IMR-90 (cell line): ENCODE measurements at regions not wholly inside any gene's neighbourhood (a gene's known extent, or its start where the extent isn't known, plus 50 kb on each side); places are given as distances from the start of the nearest gene placed in this dataset.

Experiments used
- ATAC-seq: fragments of 200-7000 bp; cut with Tn5 transposase; 2 replicates; pipeline ENCODE4 v1.9.1; 2020; ENCODE audit warnings: low read depth, mild to moderate bottlenecking, moderate library complexity
- BruUV-seq: library from RNA; stranded (reverse); fragments of 400-500 nt; replicated peaks from 2 replicates; lab custom pipeline; 2021; lab: Mats Ljungman, UMichigan
- CTCF ChIA-PET: fragments of 300-600 bp; formaldehyde crosslinking; extraction: SDS; loops from one replicate; lab custom pipeline; 2021; ENCODE audit warnings: antibody characterized with exemption; lab: Yijun Ruan, JAX
- POLR2A ChIA-PET: fragments of 300-600 bp; sonication (Branson Sonifier 250); formaldehyde crosslinking; loops from one replicate; lab custom pipeline; 2022; ENCODE audit warnings: antibody characterized with exemption; ENCODE audit not compliant: unreplicated experiment; lab: Charles Lee
- DNase-seq: peaks from one replicate; pipeline ENCODE4 v3.0.0; 2013
- H2AFZ ChIP-seq: replicated peaks from 2 replicates; pipeline ENCODE3; 2013; ENCODE audit warnings: low read length, mild to moderate bottlenecking; ENCODE audit not compliant: poor library complexity
- H2AK5ac ChIP-seq: 2 replicates; pipeline ENCODE4 v1.6.1; 2013; ENCODE audit warnings: low read depth, low read length, inconsistent platforms
- H2AK9ac ChIP-seq: replicated peaks from 2 replicates; pipeline ENCODE3; 2013; ENCODE audit warnings: mild to moderate bottlenecking, low read depth, low read length, moderate library complexity; ENCODE audit not compliant: poor library complexity
- H2BK120ac ChIP-seq: 2 replicates; pipeline ENCODE4 v1.6.1; 2013; ENCODE audit warnings: low read depth, low read length, inconsistent platforms
- H2BK15ac ChIP-seq: 3 replicates; pipeline ENCODE4 v1.6.1; 2013; ENCODE audit warnings: low read depth, low read length, inconsistent platforms
- H2BK20ac ChIP-seq: 2 replicates; pipeline ENCODE4 v1.6.1; 2013; ENCODE audit warnings: low read depth, mild to moderate bottlenecking, inconsistent platforms, low read length, moderate library complexity
- H2BK5ac ChIP-seq: 2 replicates; pipeline ENCODE4 v1.6.1; 2013; ENCODE audit warnings: mild to moderate bottlenecking, low read depth, low read length, inconsistent platforms; ENCODE audit not compliant: poor library complexity, severe bottlenecking
- H3K14ac ChIP-seq: replicated peaks from 2 replicates; pipeline ENCODE4 v1.6.1; 2013; ENCODE audit warnings: low read depth, low read length, inconsistent platforms
- H3K18ac ChIP-seq: 2 replicates; pipeline ENCODE4 v1.6.1; 2013; ENCODE audit warnings: low read depth, low read length, control low read depth
- H3K23ac ChIP-seq: 2 replicates; pipeline ENCODE4 v1.6.1; 2013; ENCODE audit warnings: low read depth, low read length, inconsistent platforms
- H3K27ac ChIP-seq: 2 replicates; pipeline ENCODE4 v1.5.1; 2013; ENCODE audit warnings: mild to moderate bottlenecking, control low read depth, low read length; ENCODE audit not compliant: insufficient read depth
- H3K27me3 ChIP-seq: 2 replicates; pipeline ENCODE4 v1.6.1; 2013; ENCODE audit warnings: low read length; ENCODE audit not compliant: control insufficient read depth, insufficient read depth
- H3K36me3 ChIP-seq: 2 replicates; pipeline ENCODE4 v1.6.1; 2013; ENCODE audit warnings: low read length, mixed read lengths; ENCODE audit not compliant: control insufficient read depth, insufficient read depth
- H3K4ac ChIP-seq: 2 replicates; pipeline ENCODE4 v1.6.1; 2013; ENCODE audit warnings: low read depth, low read length, inconsistent platforms
- H3K4me1 ChIP-seq: 2 replicates; pipeline ENCODE4 v1.6.1; 2013; ENCODE audit warnings: low read length, mixed read lengths; ENCODE audit not compliant: control insufficient read depth, insufficient read depth
- H3K4me2 ChIP-seq: 2 replicates; pipeline ENCODE4 v1.6.1; 2013; ENCODE audit warnings: low read depth, mild to moderate bottlenecking, control low read depth, low read length, moderate library complexity
- H3K4me3 ChIP-seq: 2 replicates; pipeline ENCODE4 v1.5.1; 2013; ENCODE audit warnings: low read depth, mild to moderate bottlenecking, control low read depth, low read length, moderate library complexity; ENCODE audit not compliant: insufficient read depth
- H3K56ac ChIP-seq: 2 replicates; pipeline ENCODE4 v1.6.1; 2013; ENCODE audit warnings: low read length, inconsistent platforms; ENCODE audit not compliant: insufficient read depth; ENCODE audit errors: extremely low read depth
- H3K79me1 ChIP-seq, 2 experiments: 2 replicates each; pipeline ENCODE4 v1.6.1; 2013; ENCODE audit warnings: low read length in 2 of 2, inconsistent platforms in 1 of 2, low read depth in 1 of 2
- H3K9ac ChIP-seq: 2 replicates; pipeline ENCODE4 v1.6.1; 2013; ENCODE audit warnings: low read depth, low read length, control low read depth
- H3K9me1 ChIP-seq: 2 replicates; pipeline ENCODE4 v1.6.1; 2013; ENCODE audit warnings: low read length, inconsistent platforms; ENCODE audit not compliant: insufficient read depth
- H3K9me3 ChIP-seq: 2 replicates; pipeline ENCODE4 v1.6.1; 2013; ENCODE audit warnings: low read length; ENCODE audit not compliant: control insufficient read depth, insufficient read depth
- H4K20me1 ChIP-seq: 2 replicates; pipeline ENCODE4 v1.6.1; 2013; ENCODE audit warnings: low read length, inconsistent platforms; ENCODE audit not compliant: insufficient read depth
- H4K5ac ChIP-seq: 2 replicates; pipeline ENCODE4 v1.6.1; 2013; ENCODE audit warnings: mild to moderate bottlenecking, low read depth, low read length, control low read depth
- H4K8ac ChIP-seq, 2 experiments: 2 replicates each; pipeline ENCODE4 v1.6.1; 2013; ENCODE audit warnings: low read depth in 2 of 2, low read length in 2 of 2, control low read depth in 1 of 2, inconsistent platforms in 1 of 2
- H4K91ac ChIP-seq: 2 replicates; pipeline ENCODE4 v1.6.1; 2013; ENCODE audit warnings: low read depth, low read length, inconsistent platforms; ENCODE audit not compliant: insufficient read depth
- BHLHE40 ChIP-seq: fragments of 150-350 bp; IDR thresholded peaks from 2 replicates; pipeline ENCODE4 v1.6.1; 2016; ENCODE audit warnings: mild to moderate bottlenecking, low read depth, low read length
- CEBPB ChIP-seq: IDR thresholded peaks from 2 replicates; pipeline ENCODE4 v1.6.1; 2012; ENCODE audit warnings: low read depth, low read length, improper control_type of control experiment
- CTCF ChIP-seq: conservative IDR thresholded peaks from 2 replicates; pipeline ENCODE4 v1.5.1; 2012; ENCODE audit warnings: mild to moderate bottlenecking, low read depth, low read length, improper control_type of control experiment
- RCOR1 ChIP-seq: IDR thresholded peaks from 2 replicates; pipeline ENCODE4 v1.6.1; 2012; ENCODE audit warnings: mild to moderate bottlenecking, low read length, improper control_type of control experiment; ENCODE audit not compliant: insufficient replicate concordance
- WGBS, 2 experiments: methylation state at CpG; one replicate each; pipeline versions ENCODE4 v1.1.5 to v1.1.7; 2013; ENCODE audit warnings: missing lambda C conversion rate in 2 of 2; ENCODE audit not compliant: insufficient read length in 1 of 2; ENCODE audit errors: extremely low coverage in 2 of 2; 5-methylcytosine and 5-hydroxymethylcytosine counted together
- dilution Hi-C: fragments of 300-500 bp; cut with HindIII; formaldehyde crosslinking; loops from one replicate; pipeline ENCODE4 v1.14.3; 2018; ENCODE audit warnings: low sequenced_read_pairs; ENCODE audit not compliant: unreplicated experiment
- in situ Hi-C: fragments of 300-500 bp; cut with MboI; formaldehyde crosslinking; loops from 3 replicates; pipeline ENCODE4 v1.14.3; 2019; ENCODE audit warnings: low sequenced_read_pairs, inconsistent platforms, mixed read lengths
- intact Hi-C: fragments of 100-400 bp; cut with micrococcal nuclease; formaldehyde crosslinking; loops from 2 replicates; pipeline ENCODE4 v1.10.0; 2022

- peak overlapping the region; percentile 32 for H3K4ac ChIP-seq
- no peak overlapping the region for H3K56ac ChIP-seq
- no peak overlapping the region for H3K9ac ChIP-seq
- WGBS, 2 experiments = no CpG with 5 or more reads among the region's 3 CpGs
- H4K5ac ChIP-seq = no peak overlapping the region
- H3K23ac ChIP-seq = no peak overlapping the region
- CTCF ChIA-PET = interaction anchor here (0.6 kb wide), 1 partner anchor 572 kb away, joined by 4 read pairs; no protein-coding TSS in a partner anchor
- POLR2A ChIA-PET = no interaction called here
- no peak overlapping the region; a peak in 1 of 4 replicates for H4K8ac ChIP-seq
- TF ChIP-seq BHLHE40 (no peak), CTCF (no peak), CEBPB (no peak), RCOR1 (no peak)
- H3K4me2 ChIP-seq = no peak overlapping the region
- H3K27ac ChIP-seq = peak overlapping the region; percentile 46
- H2AFZ ChIP-seq = no peak overlapping the region
- BruUV-seq = no TSS peak
- in situ Hi-C loops = no loop called here
- no peak overlapping the region for H3K4me3 ChIP-seq
- peak overlapping the region; percentile 34; the same call in 1 of the 2 replicates for H4K91ac ChIP-seq
- H2AK9ac ChIP-seq = no peak overlapping the region
- H2BK5ac ChIP-seq = no peak overlapping the region
- H3K9me1 ChIP-seq = peaks cover 20% of the 10 kb centered on the region
- dilution Hi-C loops = no loop called here
- peaks cover 23% of the 10 kb centered on the region for H3K4me1 ChIP-seq
- peak overlapping the region; percentile 78; the same call in 2 of the 3 replicates for H2BK15ac ChIP-seq
- H4K20me1 ChIP-seq = peaks cover 3% of the 10 kb centered on the region; the same call in 1 of the 2 replicates
- no peak overlapping the region for H3K18ac ChIP-seq
- ATAC-seq (peak; percentile 28; the same call in 1 of the 2 replicates), DNase-seq (no peak)
- no peaks in the 10 kb centered on the region for H3K27me3 ChIP-seq
- peak overlapping the region; percentile 85 for H2AK5ac ChIP-seq
- H3K14ac ChIP-seq = no peak overlapping the region
- peaks cover 0 to 4% of the 10 kb centered on the region in 2 experiments; a peak in 1 of 4 replicates for H3K79me1 ChIP-seq
- intact Hi-C loops = loop anchor here (5.0 kb wide), 1 partner anchor 253 kb away; the partner anchor contains the start of genes KLLN and PTEN
- no peaks in the 10 kb centered on the region for H3K9me3 ChIP-seq
- H2BK20ac ChIP-seq = peak overlapping the region; percentile 83
- H3K36me3 ChIP-seq = no peaks in the 10 kb centered on the region
- H2BK120ac ChIP-seq = peak overlapping the region; percentile 43
Observed at GRCh38 chr10:88115407-88115806, 252.0 kb downstream of the PTEN start.
